Endothelial cell of umbilical vein (primary cell): ENCODE measurements at regions not wholly inside any gene's neighbourhood (a gene's known extent, or its start where the extent isn't known, plus 50 kb on each side); places are given as distances from the start of the nearest gene placed in this dataset.

Source experiments
- EZH2 ChIP-seq: IDR thresholded peaks from 2 replicates; pipeline ENCODE4 v1.6.1; 2012; ENCODE audit warnings: borderline replicate concordance, low read depth, mild to moderate bottlenecking, moderate library complexity, low read length, inconsistent platforms; ENCODE audit not compliant: severe bottlenecking
- JUN ChIP-seq: IDR thresholded peaks from 2 replicates; pipeline ENCODE4 v1.6.1; 2011; ENCODE audit warnings: borderline replicate concordance, low read depth; ENCODE audit not compliant: insufficient read length, insufficient read depth
- MYC ChIP-seq: IDR thresholded peaks from one replicate; pipeline ENCODE4 v1.6.1; 2011; ENCODE audit warnings: mild to moderate bottlenecking, low read depth, low read length
- POLR2A ChIP-seq: IDR thresholded peaks from 2 replicates; pipeline ENCODE4 v1.6.1; 2012; ENCODE audit warnings: low read depth, mild to moderate bottlenecking, control low read depth, low read length
- POLR2AphosphoS5 ChIP-seq: IDR thresholded peaks from 2 replicates; pipeline ENCODE4 v1.6.1; 2012; ENCODE audit warnings: low read depth, mild to moderate bottlenecking, control low read depth, low read length, moderate library complexity; ENCODE audit not compliant: insufficient read depth
- TF ChIP-seq, protein P1 (sequence below), 2 donors: IDR thresholded peaks; 1 replicate in 1 of 2; 2 replicates in 1 of 2; pipeline ENCODE4 v1.5.1; 2011; ENCODE audit warnings: low read length in 2 of 2, mild to moderate bottlenecking in 2 of 2, moderate library complexity in 2 of 2, control low read depth in 1 of 2, inconsistent platforms in 1 of 2, low read depth in 1 of 2; ENCODE audit not compliant: insufficient read depth in 1 of 2; ENCODE audit errors: extremely low read depth in 1 of 2
- TF ChIP-seq, protein P2 (sequence below): IDR thresholded peaks from 2 replicates; pipeline ENCODE4 v1.6.1; 2011; ENCODE audit not compliant: insufficient read depth, insufficient read length

DNA sequence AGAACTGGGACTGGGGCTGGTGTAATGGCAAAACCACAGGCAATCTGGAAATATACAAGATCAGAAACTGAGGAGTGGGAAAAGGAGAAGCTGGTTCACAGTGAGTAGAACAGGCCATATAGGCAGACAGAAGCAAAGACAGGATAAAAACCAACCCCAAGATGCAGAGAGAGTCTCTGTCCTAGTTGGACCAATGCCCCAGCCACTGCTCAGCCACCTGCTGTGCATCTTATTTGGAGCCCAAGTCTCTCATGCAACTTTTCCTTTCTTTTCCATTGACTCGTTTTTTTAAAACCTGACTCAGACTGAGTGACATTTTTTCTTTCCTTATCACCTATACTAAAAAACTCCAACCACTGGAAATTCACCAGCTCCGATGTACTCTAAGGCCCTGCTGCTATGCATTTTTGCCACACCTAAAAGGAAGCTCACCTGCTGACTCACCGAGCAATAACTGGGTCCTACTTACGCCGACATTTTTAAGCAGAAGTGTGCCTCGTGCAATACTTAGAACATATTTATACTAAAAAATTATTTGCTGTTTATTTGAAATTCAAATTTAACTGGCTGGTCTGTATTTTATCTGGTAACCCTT lies 100.8 kb upstream of the XYLT1 start:
- TF ChIP-seq POLR2A (no peak), JUN (no peak), MYC (no peak), EZH2 (no peak), POLR2AphosphoS5 (no peak)
- TF ChIP-seq, protein P1, sequence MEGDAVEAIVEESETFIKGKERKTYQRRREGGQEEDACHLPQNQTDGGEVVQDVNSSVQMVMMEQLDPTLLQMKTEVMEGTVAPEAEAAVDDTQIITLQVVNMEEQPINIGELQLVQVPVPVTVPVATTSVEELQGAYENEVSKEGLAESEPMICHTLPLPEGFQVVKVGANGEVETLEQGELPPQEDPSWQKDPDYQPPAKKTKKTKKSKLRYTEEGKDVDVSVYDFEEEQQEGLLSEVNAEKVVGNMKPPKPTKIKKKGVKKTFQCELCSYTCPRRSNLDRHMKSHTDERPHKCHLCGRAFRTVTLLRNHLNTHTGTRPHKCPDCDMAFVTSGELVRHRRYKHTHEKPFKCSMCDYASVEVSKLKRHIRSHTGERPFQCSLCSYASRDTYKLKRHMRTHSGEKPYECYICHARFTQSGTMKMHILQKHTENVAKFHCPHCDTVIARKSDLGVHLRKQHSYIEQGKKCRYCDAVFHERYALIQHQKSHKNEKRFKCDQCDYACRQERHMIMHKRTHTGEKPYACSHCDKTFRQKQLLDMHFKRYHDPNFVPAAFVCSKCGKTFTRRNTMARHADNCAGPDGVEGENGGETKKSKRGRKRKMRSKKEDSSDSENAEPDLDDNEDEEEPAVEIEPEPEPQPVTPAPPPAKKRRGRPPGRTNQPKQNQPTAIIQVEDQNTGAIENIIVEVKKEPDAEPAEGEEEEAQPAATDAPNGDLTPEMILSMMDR (IDR thresholded peaks at IDR 0.05; ENCODE audit: extremely low read depth in 1 of 2, insufficient read depth in 1 of 2, low read depth in 1 of 2, low read length in 2 of 2): no peak
- TF ChIP-seq, protein P2, sequence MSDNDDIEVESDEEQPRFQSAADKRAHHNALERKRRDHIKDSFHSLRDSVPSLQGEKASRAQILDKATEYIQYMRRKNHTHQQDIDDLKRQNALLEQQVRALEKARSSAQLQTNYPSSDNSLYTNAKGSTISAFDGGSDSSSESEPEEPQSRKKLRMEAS: no peak
